Astrocyte (in vitro differentiated cells and primary cell): ENCODE measurements at regions not wholly inside any gene's neighbourhood (a gene's known extent, or its start where the extent isn't known, plus 50 kb on each side); places are given as distances from the start of the nearest gene placed in this dataset.

Experiments used
- CTCF ChIP-seq: IDR thresholded peaks from 2 replicates; pipeline ENCODE4 v1.5.1; 2011; ENCODE audit warnings: low read depth, mild to moderate bottlenecking, inconsistent platforms, low read length, moderate library complexity; ENCODE audit not compliant: insufficient read depth
- EZH2 ChIP-seq: IDR thresholded peaks from 2 replicates; pipeline ENCODE4 v1.6.1; 2012; ENCODE audit warnings: mild to moderate bottlenecking, low read length, inconsistent platforms; ENCODE audit not compliant: insufficient read depth

DNA sequence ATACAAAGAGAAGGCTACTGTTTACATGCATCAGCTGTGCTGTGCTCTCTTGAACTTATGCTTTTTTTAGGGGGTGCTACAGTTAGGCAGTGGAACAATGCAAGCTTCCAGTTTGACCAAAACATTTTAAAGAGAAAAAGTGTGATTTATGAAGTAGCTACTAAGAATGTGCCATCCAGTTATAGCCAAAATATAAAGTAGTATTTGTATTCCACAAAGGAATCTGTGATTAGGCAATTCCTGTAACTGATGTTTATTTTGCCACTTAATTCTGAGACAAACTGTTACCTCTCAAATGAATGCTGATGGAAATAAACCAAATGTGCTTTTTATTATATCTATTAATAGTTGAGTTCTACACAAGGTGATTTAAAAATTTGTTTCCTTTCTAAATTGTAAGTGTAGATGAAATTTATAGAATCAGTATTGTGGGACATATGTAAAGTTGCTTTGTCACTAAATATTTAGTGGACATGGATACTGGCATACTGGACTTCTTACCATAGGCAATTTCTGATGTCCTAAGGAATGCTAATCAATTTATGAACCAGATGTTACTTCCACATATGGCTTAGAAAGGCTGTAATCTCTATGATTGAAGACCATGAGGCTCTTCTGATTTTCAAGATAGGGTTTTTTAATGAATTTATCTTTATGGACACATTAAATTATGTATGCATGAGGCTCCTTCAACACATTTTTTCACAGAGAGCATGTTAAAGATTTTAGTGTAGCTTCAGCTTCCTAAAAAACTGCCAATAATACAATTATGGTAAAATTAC lies 410.2 kb downstream of the PRR16 start:
- no peak for TF ChIP-seq CTCF
- TF ChIP-seq EZH2: no peak
